GM12892 (cell line): ENCODE measurements at regions not wholly inside any gene's neighbourhood (a gene's known extent, or its start where the extent isn't known, plus 50 kb on each side); places are given as distances from the start of the nearest gene placed in this dataset.

Source experiments
- POLR2A ChIP-seq: IDR thresholded peaks from 2 replicates; pipeline ENCODE4 v1.6.1; 2011; ENCODE audit warnings: low read depth, low read length, control low read depth
- POLR2AphosphoS5 ChIP-seq: IDR thresholded peaks from 2 replicates; pipeline ENCODE4 v1.6.1; 2011; ENCODE audit warnings: low read depth, low read length, control low read depth

- TF ChIP-seq POLR2A, result no peak
- TF ChIP-seq POLR2AphosphoS5, result no peak
Observed at GRCh38 chr22:48476577-48476976, 1351.1 kb downstream of the BRD1 start.
